ENCODE measurements at regions not wholly inside any gene's neighbourhood (a gene's known extent, or its start where the extent isn't known, plus 50 kb on each side); places are given as distances from the start of the nearest gene placed in this dataset.

DNA sequence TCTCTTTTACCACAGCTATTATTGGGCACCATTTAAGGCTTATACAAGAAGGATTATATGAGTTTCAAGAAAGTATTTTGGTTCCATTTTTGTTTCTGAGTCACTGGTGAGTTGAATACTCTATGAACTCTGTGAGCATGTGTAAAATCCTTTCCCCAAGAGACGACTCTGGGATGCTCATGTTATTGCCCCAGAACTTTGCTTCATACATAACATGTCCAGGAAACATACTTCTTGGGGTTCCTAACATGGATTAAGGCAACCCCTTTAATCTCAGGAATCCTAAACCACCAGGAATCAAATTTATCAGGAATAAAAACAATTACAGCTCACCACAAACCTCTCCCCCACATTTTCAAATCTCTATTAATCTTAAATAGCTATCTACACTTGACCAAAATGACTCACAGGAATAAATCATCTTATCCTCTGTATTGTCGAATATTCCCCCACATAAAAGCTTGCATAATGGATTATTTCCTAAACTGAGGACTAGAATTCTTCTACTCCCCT is 117.5 kb upstream of the COL21A1 start:
- TF ChIP-seq, protein P1, sequence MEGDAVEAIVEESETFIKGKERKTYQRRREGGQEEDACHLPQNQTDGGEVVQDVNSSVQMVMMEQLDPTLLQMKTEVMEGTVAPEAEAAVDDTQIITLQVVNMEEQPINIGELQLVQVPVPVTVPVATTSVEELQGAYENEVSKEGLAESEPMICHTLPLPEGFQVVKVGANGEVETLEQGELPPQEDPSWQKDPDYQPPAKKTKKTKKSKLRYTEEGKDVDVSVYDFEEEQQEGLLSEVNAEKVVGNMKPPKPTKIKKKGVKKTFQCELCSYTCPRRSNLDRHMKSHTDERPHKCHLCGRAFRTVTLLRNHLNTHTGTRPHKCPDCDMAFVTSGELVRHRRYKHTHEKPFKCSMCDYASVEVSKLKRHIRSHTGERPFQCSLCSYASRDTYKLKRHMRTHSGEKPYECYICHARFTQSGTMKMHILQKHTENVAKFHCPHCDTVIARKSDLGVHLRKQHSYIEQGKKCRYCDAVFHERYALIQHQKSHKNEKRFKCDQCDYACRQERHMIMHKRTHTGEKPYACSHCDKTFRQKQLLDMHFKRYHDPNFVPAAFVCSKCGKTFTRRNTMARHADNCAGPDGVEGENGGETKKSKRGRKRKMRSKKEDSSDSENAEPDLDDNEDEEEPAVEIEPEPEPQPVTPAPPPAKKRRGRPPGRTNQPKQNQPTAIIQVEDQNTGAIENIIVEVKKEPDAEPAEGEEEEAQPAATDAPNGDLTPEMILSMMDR (IDR thresholded peaks at IDR 0.05; ENCODE audit: borderline replicate concordance, extremely low read depth, low read length, poor library complexity, severe bottlenecking) = no peak
- no peak for TF ChIP-seq EZH2 (IDR thresholded peaks at IDR 0.05; ENCODE audit: borderline replicate concordance, low read depth, low read length, severe bottlenecking)
